HepG2 (cell line): ENCODE measurements at regions not wholly inside any gene's neighbourhood (a gene's known extent, or its start where the extent isn't known, plus 50 kb on each side); places are given as distances from the start of the nearest gene placed in this dataset.

Experiments
- ATAC-seq: fragments of 200-7000 bp; cut with Tn5 transposase; 3 replicates; pipeline ENCODE4 v1.9.1; 2020; ENCODE audit warnings: mild to moderate bottlenecking, moderate library complexity
- BruUV-seq: library from RNA; stranded (reverse); fragments of 400-500 nt; replicated peaks from 2 replicates; lab custom pipeline; 2021; lab: Mats Ljungman, UMichigan
- CTCF ChIA-PET: fragments of 300-600 bp; formaldehyde crosslinking; extraction: SDS; loops from one replicate; lab custom pipeline; 2021; ENCODE audit warnings: low total read pairs, inconsistent platforms, low intra/inter-chr PET ratio; lab: Yijun Ruan, JAX
- POLR2A ChIA-PET: fragments of 350-600 bp; sonication (Branson Sonifier 250); formaldehyde crosslinking; loops from one replicate; lab custom pipeline; 2020; ENCODE audit warnings: antibody characterized with exemption, inconsistent platforms; lab: Yijun Ruan, JAX
- DNase-seq: peaks from one replicate; pipeline ENCODE4 v3.0.0-alpha.2; 2015; ENCODE audit warnings: low spot score
- FAIRE-seq: peaks from 3 replicates; lab custom pipeline; 2011; peaks lifted over from hg19 to GRCh38; lab: Jason Lieb, UNC
- H2AFZ ChIP-seq: one replicate; pipeline ENCODE4 v1.6.1; 2011; ENCODE audit warnings: low read length, inconsistent platforms
- H3K27ac ChIP-seq: fragments of 300-600 bp; 3 replicates; pipeline ENCODE4 v1.8.0; 2011; ENCODE audit warnings: mixed run types, mild to moderate bottlenecking, mixed read lengths, low read length, inconsistent platforms; ENCODE audit not compliant: insufficient read depth; ENCODE audit errors: extremely low read length
- H3K27me3 ChIP-seq, 2 experiments: fragments of 200-600 bp in 1 of 2; 2 replicates in 1 of 2; 3 replicates in 1 of 2; pipeline versions ENCODE4 v1.6.0 to v1.8.0; 2011; ENCODE audit warnings: low read length in 2 of 2, mild to moderate bottlenecking in 2 of 2, moderate library complexity in 2 of 2, inconsistent platforms in 1 of 2; ENCODE audit not compliant: insufficient read depth in 2 of 2, control insufficient read depth in 1 of 2
- H3K36me3 ChIP-seq, 2 experiments: fragments of 200-600 bp in 1 of 2; replicated peaks in 1 of 2; 2 replicates in 1 of 2; 3 replicates in 1 of 2; pipeline versions ENCODE4 v1.5.1 to v1.8.0; 2011; ENCODE audit warnings: low read length in 2 of 2, inconsistent platforms in 1 of 2; ENCODE audit not compliant: insufficient read depth in 2 of 2, control insufficient read depth in 1 of 2
- H3K4me1 ChIP-seq: 2 replicates; pipeline ENCODE4 v1.5.1; 2012; ENCODE audit warnings: low read length, inconsistent platforms; ENCODE audit not compliant: insufficient read depth
- H3K4me2 ChIP-seq: 2 replicates; pipeline ENCODE4 v1.6.0; 2011; ENCODE audit warnings: low read depth, low read length, inconsistent platforms
- H3K4me3 ChIP-seq, 3 experiments: fragments of 200-600 bp in 1 of 3; sonication (generic), shearing (Covaris generic) in 1 of 3; replicated peaks in 1 of 3; 2 replicates each; pipeline ENCODE4 v1.5.1; 2011 to 2016; ENCODE audit warnings: low read length in 3 of 3, inconsistent platforms in 2 of 3, low read depth in 2 of 3, mild to moderate bottlenecking in 2 of 3, control low read depth in 1 of 3, mixed read lengths in 1 of 3; ENCODE audit not compliant: insufficient read depth in 1 of 3
- H3K79me2 ChIP-seq: one replicate; pipeline ENCODE4 v1.6.1; 2011; ENCODE audit warnings: low read length, inconsistent platforms; ENCODE audit not compliant: insufficient read depth
- H3K9ac ChIP-seq: 2 replicates; pipeline ENCODE4 v1.6.0; 2011; ENCODE audit warnings: mild to moderate bottlenecking, low read depth, low read length, inconsistent platforms; ENCODE audit not compliant: insufficient read depth
- H3K9me3 ChIP-seq: 2 replicates; pipeline ENCODE4 v1.5.1; 2012; ENCODE audit warnings: mild to moderate bottlenecking, low read length
- H4K20me1 ChIP-seq: 2 replicates; pipeline ENCODE4 v1.6.0; 2011; ENCODE audit warnings: inconsistent platforms, mild to moderate bottlenecking, low read length, moderate library complexity; ENCODE audit not compliant: insufficient read depth
- ATM ChIP-seq: fragments of 450-650 bp; IDR thresholded peaks from 2 replicates; pipeline ENCODE4 v1.7.1; 2017; ENCODE audit warnings: mild to moderate bottlenecking, borderline replicate concordance
- FOXC1 ChIP-seq: sonication (generic); formaldehyde crosslinking; IDR thresholded peaks from 2 replicates; pipeline ENCODE4 v1.8.0; 2022; ENCODE audit warnings: mild to moderate bottlenecking, missing genetic modification reagents, borderline replicate concordance
- GZF1 ChIP-seq: sonication (generic); formaldehyde crosslinking; IDR thresholded peaks from 2 replicates; pipeline ENCODE4 v1.5.1; 2020; ENCODE audit warnings: mild to moderate bottlenecking, missing genetic modification reagents
- HDAC1 ChIP-seq: sonication (generic); formaldehyde crosslinking; IDR thresholded peaks from 2 replicates; pipeline ENCODE4 v1.5.1; 2020; ENCODE audit warnings: mild to moderate bottlenecking, missing genetic modification reagents
- PHF21A ChIP-seq: sonication (generic); formaldehyde crosslinking; IDR thresholded peaks from 2 replicates; pipeline ENCODE4 v1.5.0; 2020; ENCODE audit warnings: mild to moderate bottlenecking, missing genetic modification reagents
- RXRB ChIP-seq: IDR thresholded peaks from 2 replicates; pipeline ENCODE4 v1.6.1; 2016; ENCODE audit warnings: borderline replicate concordance, missing genetic modification reagents, missing compliant biosample characterization
- SAP130 ChIP-seq: IDR thresholded peaks from 2 replicates; pipeline ENCODE4 v1.6.1; 2016; ENCODE audit warnings: low read depth
- ZFX ChIP-seq: sonication (generic); formaldehyde crosslinking; IDR thresholded peaks from 2 replicates; pipeline ENCODE4 v1.4.0; 2020; ENCODE audit warnings: mild to moderate bottlenecking, low read depth, missing genetic modification reagents, moderate library complexity
- ZNF224 ChIP-seq: sonication (generic); formaldehyde crosslinking; IDR thresholded peaks from 2 replicates; pipeline ENCODE4 v1.5.0; 2020; ENCODE audit warnings: mild to moderate bottlenecking, missing genetic modification reagents
- ZNF292 ChIP-seq: sonication (generic); formaldehyde crosslinking; IDR thresholded peaks from 2 replicates; pipeline ENCODE4 v1.8.1; 2022; ENCODE audit warnings: mild to moderate bottlenecking, low read depth, missing genetic modification reagents, borderline replicate concordance
- WGBS: methylation state at CpG from one replicate; pipeline ENCODE4 v1.1.6; 2017; ENCODE audit warnings: low lambda C conversion rate; 5-methylcytosine and 5-hydroxymethylcytosine counted together
- in situ Hi-C: cut with HindIII; loops from 2 replicates; pipeline ENCODE4 v1.10.0; 2017; ENCODE audit warnings: low pct_unique_long_range_greater_than_20kb; ENCODE audit not compliant: extremely low pct_ligation_motif_present
- intact Hi-C: fragments of 100-400 bp; cut with micrococcal nuclease; formaldehyde crosslinking; loops from one replicate; pipeline ENCODE4 v1.10.0; 2022; ENCODE audit not compliant: unreplicated experiment
- TF ChIP-seq, protein P1 (sequence below): fragments of 450-650 bp; IDR thresholded peaks from 2 replicates; pipeline ENCODE4 v1.6.1; 2017
- TF ChIP-seq, protein P2 (sequence below): sonication (generic); formaldehyde crosslinking; IDR thresholded peaks from 2 replicates; pipeline ENCODE4 v1.5.1; 2020; ENCODE audit warnings: mild to moderate bottlenecking, missing genetic modification reagents, moderate library complexity

DNA sequence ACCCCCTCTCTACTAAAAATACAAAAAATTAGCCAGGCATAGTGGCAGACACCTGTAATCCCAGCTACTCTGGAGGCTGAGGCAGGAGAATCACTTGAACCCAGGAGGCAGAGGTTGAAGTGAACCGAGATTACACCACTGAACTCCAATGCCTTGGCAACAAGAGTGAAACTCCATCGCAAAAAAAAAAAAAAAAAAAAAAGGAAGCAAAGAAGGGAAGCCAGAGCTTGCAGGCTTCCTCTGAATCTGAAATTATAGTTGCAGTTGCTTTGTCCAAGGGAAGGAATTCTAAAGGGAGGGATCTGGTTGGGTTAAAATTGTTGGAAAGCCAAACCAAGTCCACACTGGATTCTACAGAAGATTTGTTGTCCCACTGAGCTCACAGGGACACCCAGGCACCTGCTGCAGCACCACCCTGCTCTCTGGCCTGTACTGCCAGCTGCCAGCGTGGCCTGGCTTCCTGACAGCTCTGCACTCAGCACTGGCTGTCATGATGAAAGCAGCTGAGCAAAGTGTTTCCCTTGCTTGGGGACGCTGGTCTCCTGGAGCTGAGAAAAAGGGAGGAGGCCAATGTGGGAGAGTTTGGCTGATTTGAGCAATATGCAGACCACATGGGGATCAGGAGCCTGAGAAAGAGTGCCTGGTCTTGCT lies 88.8 kb upstream of the HES1 start:
- intact Hi-C loops: no loop called here
- no TSS peak for BruUV-seq
- ATAC-seq (peak; percentile 78), FAIRE-seq (no peak), DNase-seq (no peak)
- Histone ChIP-seq H3K4me1 (peaks cover 34% of the 10 kb centered on the region), H3K79me2 (no peaks in the 10 kb centered on the region), H4K20me1 (no peaks in the 10 kb centered on the region; the same call in 1 of the 2 replicates), H3K27ac (no peak overlapping the region), H3K9me3 (peaks cover 10% of the 10 kb centered on the region; the same call in 1 of the 2 replicates), H3K9ac (no peak overlapping the region), H2AFZ (no peak overlapping the region), H3K36me3 (no peaks in the 10 kb centered on the region), H3K4me3 (no peak overlapping the region), H3K27me3 (peaks cover 0 to 7% of the 10 kb centered on the region in 2 experiments; a peak in 1 of 5 replicates), H3K4me2 (peak overlapping the region; percentile 50)
- ChIA-PET POLR2A (interaction anchor here (0.6 to 0.8 kb wide), 2 partner anchors 44 to 86 kb away, joined by 3 read pairs; no protein-coding TSS in a partner anchor), CTCF (no interaction called here)
- TF ChIP-seq, protein P1, sequence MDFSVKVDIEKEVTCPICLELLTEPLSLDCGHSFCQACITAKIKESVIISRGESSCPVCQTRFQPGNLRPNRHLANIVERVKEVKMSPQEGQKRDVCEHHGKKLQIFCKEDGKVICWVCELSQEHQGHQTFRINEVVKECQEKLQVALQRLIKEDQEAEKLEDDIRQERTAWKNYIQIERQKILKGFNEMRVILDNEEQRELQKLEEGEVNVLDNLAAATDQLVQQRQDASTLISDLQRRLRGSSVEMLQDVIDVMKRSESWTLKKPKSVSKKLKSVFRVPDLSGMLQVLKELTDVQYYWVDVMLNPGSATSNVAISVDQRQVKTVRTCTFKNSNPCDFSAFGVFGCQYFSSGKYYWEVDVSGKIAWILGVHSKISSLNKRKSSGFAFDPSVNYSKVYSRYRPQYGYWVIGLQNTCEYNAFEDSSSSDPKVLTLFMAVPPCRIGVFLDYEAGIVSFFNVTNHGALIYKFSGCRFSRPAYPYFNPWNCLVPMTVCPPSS: no peak
- TF ChIP-seq ZNF292 (CRISPR knock-in tag): peak; percentile 39; the same call in 1 of the 2 replicates
- no peak for TF ChIP-seq PHF21A (CRISPR knock-in tag)
- no peak for TF ChIP-seq ZNF224 (CRISPR knock-in tag)
- TF ChIP-seq GZF1 (CRISPR knock-in tag): no peak
- 0 out of 2 replicates have a peak, but pooled peaks have one; percentile 16 for TF ChIP-seq HDAC1 (CRISPR knock-in tag)
- no peak for TF ChIP-seq ATM
- TF ChIP-seq ZFX (CRISPR knock-in tag): 0 out of 2 replicates have a peak, but pooled peaks have one; percentile 17
- TF ChIP-seq SAP130 (CRISPR knock-in tag): peak; percentile 36; the same call in 1 of the 2 replicates
- TF ChIP-seq, protein P2, sequence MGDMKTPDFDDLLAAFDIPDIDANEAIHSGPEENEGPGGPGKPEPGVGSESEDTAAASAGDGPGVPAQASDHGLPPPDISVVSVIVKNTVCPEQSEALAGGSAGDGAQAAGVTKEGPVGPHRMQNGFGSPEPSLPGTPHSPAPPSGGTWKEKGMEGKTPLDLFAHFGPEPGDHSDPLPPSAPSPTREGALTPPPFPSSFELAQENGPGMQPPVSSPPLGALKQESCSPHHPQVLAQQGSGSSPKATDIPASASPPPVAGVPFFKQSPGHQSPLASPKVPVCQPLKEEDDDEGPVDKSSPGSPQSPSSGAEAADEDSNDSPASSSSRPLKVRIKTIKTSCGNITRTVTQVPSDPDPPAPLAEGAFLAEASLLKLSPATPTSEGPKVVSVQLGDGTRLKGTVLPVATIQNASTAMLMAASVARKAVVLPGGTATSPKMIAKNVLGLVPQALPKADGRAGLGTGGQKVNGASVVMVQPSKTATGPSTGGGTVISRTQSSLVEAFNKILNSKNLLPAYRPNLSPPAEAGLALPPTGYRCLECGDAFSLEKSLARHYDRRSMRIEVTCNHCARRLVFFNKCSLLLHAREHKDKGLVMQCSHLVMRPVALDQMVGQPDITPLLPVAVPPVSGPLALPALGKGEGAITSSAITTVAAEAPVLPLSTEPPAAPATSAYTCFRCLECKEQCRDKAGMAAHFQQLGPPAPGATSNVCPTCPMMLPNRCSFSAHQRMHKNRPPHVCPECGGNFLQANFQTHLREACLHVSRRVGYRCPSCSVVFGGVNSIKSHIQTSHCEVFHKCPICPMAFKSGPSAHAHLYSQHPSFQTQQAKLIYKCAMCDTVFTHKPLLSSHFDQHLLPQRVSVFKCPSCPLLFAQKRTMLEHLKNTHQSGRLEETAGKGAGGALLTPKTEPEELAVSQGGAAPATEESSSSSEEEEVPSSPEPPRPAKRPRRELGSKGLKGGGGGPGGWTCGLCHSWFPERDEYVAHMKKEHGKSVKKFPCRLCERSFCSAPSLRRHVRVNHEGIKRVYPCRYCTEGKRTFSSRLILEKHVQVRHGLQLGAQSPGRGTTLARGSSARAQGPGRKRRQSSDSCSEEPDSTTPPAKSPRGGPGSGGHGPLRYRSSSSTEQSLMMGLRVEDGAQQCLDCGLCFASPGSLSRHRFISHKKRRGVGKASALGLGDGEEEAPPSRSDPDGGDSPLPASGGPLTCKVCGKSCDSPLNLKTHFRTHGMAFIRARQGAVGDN (CRISPR knock-in tag): peak; percentile 28; the same call in 1 of the 2 replicates
- TF ChIP-seq RXRB (CRISPR knock-in tag): no peak
- no peak for TF ChIP-seq FOXC1 (CRISPR knock-in tag)
- in situ Hi-C loops: no loop called here
- 28% methylated on average over 4 of the region's 4 CpGs for WGBS
